HG03442 (cell line): ENCODE measurements at regions not wholly inside any gene's neighbourhood (a gene's known extent, or its start where the extent isn't known, plus 50 kb on each side); places are given as distances from the start of the nearest gene placed in this dataset.
A peak's percentile ranks its signal among the peaks of the same experiment; 100 is the strongest.

Experiments used
- ATAC-seq: cut with Tn5 transposase; IDR thresholded peaks from one replicate; pipeline ENCODE4 v1.9.1; 2021; ENCODE audit warnings: mild to moderate bottlenecking, moderate library complexity; ENCODE audit not compliant: unreplicated experiment

DNA sequence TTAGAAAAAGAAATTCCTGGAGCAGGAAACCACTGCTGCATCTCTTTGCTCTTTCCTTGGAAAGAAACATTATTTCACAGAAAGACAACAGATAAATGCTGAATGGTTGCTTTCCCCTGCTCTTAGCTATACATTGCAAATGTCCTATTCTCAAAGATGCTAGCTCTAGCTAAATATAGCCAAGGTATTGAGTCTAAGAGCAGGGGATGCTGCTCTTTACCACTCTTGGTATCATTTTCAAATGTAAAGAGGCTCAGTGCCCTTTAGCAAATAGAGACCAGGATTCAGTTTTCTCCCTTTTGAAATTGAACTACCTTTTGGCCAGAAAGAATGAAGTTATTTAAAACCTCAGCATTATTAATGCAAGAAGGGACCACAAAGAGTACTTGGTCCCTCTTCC, 104.0 kb upstream of the FUT8 start:
- no peak for ATAC-seq

GRCh38 chr14:65310568-65310967, 102.0 kb upstream of the FUT8 start:
- ATAC-seq: no peak

DNA sequence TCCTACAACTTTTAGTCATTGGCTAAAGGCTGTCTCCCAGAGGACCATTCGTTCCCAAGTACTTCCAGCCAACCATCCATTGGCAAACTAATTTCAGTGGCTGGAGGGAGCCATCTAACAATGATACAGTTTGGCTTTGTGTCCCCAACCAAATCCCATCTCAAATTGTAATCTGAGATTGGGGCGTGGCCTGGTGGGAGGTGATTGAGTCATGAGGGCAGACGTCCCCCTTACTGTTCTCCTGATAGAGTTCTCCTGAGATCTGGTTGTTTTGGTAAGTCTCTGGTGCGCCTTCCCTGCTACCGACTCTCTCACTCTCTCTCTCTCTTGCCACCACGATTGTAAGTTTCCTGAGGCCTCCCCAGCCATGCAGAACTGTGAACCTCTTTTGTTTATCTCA, 99.7 kb upstream of the FUT8 start:
- ATAC-seq: no peak

- ATAC-seq: peak; percentile 57
Measured at GRCh38 chr14:65318636-65319506, 93.7 kb upstream of the FUT8 start.

GRCh38 chr14:65320661-65321308, 91.7 kb upstream of the FUT8 start:
- no peak for ATAC-seq

GRCh38 chr14:65321370-65321875, 91.1 kb upstream of the FUT8 start:
- ATAC-seq: peak; percentile 54

DNA sequence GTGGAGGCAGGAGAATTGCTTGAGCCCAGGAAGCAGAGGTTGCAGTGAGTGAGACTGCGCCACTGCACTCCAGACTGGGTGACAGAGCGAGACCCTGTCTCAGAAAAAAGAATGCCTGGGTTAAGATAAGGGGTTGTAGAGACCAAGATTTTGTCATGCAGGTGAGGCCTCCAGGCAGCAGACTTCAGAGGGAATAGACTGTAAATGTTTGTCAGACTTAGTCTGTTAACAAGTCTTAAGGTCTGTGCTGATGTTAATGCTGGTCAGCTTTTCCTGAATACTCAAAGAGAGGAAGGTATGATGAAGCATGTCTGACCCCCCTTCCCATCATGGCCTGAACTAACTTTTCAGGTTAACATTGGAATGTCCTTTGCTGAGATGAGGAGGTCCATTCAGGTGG, 83.0 kb upstream of the FUT8 start:
- no peak for ATAC-seq

DNA sequence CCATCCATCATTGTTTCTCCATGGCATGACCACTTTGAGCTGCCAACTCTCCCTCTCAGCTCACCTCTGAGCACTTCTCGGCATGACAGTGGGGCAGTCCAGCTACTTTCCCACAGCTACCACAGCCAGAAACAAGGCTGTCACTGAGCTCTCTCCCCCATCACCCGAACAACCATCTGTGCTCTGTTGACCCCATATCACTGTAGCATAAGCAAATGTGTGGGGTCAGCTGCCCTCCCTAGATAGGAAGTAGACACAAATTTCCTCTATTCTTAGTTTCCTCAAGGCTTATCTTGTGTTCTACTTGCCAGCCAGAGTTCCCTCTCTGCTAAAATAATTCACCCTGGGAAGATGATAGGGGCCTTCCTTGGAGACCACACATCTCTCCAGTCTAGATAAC, 82.6 kb upstream of the FUT8 start:
- ATAC-seq: no peak

DNA sequence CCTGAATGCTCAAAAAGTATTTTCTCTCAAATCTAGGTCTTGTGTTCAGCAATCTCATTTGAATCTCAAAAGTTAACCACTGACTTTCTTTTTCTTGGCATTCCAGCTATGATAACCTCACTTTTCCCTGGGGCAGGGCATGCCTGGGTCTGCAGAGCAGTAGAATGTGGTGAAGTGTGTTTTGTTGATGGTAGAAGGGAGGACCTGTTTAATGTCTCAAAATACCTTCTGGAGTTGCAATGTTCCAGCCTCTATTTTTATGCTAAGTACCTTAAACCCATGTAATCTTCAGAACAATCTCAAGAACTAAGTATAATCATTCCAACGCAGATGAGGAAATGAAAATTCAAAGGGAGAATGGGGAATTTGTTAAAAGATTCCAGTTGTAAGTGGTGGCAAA, 82.1 kb upstream of the FUT8 start:
- ATAC-seq: no peak

DNA sequence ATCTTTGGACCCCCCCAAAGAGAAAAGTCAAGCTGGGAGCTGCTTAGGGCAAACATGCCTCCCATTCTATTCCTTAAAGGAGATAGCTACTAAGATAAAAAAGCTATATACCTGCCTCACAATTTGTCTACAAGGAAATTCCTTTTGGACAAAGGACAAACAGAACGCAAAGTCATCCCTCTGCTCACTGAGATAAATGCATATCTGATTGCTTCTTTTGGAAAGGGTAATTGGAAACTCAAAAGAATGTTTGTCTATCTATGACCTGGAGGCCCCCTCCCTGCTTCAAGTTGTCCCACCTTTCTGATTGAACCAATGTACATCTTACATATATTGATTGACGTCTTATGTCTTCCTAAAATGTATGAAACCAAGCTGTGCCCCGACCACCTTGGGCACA, 80.9 kb upstream of the FUT8 start:
- ATAC-seq: no peak

DNA sequence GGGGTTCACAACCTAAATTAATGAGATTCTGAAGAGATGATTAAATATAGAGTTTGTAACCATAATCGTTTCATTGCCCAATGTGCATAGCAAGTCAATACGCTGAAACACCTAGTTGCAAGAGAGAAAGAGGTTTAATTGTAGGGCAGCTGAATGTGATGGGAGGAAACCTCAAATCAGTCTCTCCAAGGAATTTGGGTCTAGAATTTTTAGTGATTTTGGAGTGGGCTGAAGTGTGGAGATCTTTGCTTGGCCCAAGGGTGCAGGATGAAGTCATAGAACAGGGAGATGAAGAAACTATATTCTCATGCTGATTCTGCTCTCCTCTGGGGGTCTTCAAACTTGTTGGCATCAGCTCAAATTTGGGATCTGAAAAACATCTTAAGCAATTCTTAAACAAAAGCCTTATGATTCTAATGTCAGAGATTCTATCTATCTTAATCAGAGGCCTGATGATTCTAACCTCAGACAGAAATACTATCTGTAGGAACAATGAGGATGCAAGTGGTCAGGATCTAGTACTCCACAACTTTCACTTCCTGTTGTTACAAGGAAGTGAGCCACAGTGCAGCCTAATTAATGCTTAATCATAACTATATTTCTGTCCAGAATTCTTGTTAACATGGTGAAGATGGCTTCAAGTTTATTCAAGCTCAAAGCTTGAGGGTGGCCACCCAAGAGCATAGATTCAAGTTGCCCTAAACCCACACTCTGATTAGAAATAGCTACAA, 80.2 kb upstream of the FUT8 start:
- no peak for ATAC-seq

DNA sequence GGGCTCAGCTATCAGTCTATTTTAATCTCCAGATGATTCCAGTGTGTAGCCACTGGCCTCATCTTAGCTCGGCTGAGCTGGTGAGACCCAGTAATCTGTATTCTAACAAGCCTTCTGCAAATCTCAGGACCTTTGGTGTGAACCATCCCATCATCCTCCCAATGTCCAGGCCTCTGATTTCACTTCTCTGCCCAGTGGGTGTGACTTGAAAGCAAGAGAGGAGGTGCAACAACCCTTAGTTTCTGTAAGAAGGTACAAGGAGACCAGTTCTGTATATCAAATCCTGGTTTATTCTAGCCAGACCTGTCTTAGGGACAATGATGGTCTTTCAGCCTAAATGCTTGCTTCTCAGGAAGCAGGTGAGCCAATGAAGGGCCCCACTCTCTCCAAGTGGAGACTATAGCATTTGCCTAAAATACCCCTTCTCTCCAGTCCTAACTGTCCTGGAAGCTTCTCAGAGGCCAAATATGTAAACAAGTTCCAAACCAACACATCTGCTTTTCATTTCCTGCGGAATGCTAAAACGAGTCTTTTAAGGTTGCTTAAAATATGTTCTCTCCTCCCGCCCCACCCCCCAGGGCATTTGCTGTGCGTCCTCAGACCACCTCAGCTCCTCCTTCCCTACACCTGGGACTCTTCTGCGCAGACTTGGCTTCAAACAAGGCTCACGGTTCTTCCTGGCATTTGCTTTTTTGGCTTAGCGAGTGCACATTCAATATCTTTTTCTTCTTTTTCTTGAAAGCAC, 78.4 kb upstream of the FUT8 start:
- ATAC-seq: no peak

DNA sequence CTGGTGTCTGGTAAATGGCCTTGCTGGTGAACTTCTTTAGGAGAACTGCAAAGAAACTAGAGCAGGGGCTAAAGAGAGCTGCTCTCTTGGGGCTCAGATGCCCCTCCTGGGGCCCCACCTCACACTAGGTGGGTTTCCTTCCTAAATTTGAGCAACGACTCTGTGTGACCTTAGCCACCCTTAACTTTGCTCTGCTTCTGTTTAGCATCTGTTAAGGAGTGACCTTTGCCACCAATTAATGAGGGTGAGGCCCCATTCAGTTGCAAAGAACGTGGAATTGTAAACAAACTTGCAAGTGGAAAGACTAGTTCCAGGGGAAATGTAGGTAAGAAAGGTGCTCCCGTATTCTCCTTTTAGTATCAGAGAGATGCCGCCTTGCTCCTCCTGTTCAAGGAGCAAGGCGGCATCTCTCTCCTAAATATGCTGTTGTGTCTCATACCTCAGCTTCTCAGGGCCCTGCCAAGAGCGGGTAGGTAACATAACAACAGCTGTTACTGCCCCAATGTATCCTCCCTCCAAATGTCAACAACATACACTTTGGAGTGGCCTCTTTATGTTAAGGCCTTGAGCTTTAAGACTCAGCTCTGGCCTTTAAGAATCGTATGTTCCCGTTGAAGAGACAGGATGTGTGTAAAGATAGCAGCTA, 77.6 kb upstream of the FUT8 start:
- no peak for ATAC-seq

GRCh38 chr14:65335411-65335947, 77.1 kb upstream of the FUT8 start:
- ATAC-seq: no peak

DNA sequence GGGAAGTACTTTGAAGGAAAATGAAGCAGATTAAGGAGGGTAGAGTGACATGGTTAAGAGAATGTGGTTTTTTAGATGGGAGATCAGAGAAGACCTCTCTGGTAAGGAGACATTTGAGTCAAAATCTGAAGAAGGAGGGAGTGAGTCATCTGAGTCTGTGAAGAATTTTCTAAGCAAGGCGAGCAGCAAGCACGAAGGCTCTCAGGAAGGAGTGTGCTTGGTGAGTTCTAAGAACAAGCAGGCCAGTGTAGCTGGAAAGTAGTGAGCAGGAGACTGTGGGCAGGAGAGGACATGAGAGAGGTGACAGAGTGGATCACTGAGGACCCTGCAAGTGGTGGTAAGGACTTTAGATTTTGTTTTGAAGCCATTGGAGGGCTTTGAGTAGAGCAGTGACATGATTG, 76.3 kb upstream of the FUT8 start:
- peak; percentile 52 for ATAC-seq

DNA sequence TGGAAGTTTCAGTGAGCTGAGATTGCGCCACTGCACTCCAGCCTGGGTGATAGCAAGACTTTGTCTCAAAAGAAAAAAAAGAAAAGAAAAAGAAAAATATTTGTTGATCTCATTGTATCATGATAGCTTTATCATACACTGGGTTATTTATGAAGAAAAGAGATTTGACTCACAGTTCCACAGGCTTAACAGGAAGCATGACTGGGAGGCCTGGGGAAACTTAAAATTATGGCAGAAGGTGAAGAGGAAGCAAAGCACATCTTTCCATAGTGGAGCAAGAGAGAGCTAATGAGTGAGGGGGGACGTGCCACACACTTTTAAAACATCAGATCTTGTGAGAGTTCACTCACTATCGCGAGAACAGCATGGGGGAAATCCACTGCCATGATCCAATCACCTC, 72.7 kb upstream of the FUT8 start:
- no peak for ATAC-seq

- ATAC-seq: no peak
Measured at GRCh38 chr14:65344011-65344410, 68.5 kb upstream of the FUT8 start.

DNA sequence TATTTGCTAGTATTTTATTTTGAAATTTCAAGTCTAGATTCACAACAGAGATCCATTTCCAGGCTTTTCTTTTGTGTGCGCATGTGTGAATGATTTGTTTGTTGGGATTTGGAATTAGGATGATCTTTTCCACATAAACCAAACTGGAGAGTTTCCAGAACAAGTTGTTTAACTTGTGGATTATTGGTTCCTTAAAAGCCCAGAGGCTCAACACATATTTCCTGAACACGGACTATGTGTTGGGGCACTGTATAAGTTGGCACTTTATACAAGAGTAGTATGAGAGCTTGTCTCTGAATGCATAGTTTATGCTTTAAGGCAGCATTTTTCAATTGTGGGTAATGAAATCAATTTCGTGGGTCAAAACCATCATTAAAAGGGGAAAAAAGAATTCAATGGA, 67.3 kb upstream of the FUT8 start:
- ATAC-seq: no peak

GRCh38 chr14:65346474-65346873, 66.1 kb upstream of the FUT8 start:
- ATAC-seq: no peak

- ATAC-seq: no peak
Measured at GRCh38 chr14:65346895-65347294, 65.6 kb upstream of the FUT8 start.
